ENCODE measurements at regions not wholly inside any gene's neighbourhood (a gene's known extent, or its start where the extent isn't known, plus 50 kb on each side); places are given as distances from the start of the nearest gene placed in this dataset.

DNA sequence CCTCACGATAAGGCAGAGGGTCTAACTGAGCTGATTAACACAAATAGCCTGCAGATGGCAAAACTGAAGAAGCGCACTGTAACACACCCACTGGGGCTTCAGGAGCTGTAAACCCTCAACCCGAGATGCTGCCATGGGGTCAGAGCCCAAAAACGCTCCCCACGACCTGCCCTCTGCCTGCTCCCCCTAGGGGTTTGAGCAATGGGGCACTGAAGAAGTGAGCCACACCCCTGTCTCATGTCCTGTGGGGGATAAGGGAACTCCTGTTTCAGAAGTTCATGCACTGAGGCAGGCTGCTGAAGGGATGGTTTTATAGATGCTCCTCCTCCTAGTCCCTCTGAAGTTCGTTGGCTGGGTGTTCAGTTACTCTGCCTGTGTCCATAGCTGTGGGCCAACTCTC lies 105.9 kb upstream of the CELF4 start:
- TF ChIP-seq CTCF (IDR thresholded peaks at IDR 0.05; ENCODE audit: low read depth, low read length, poor library complexity, severe bottlenecking) (no peak), EZH2phosphoT487 (IDR thresholded peaks at IDR 0.05; ENCODE audit: borderline replicate concordance, low read length) (no peak)

Measured in DOHH2 (cell line).